ENCODE measurements at regions not wholly inside any gene's neighbourhood (a gene's known extent, or its start where the extent isn't known, plus 50 kb on each side); places are given as distances from the start of the nearest gene placed in this dataset.

DNA sequence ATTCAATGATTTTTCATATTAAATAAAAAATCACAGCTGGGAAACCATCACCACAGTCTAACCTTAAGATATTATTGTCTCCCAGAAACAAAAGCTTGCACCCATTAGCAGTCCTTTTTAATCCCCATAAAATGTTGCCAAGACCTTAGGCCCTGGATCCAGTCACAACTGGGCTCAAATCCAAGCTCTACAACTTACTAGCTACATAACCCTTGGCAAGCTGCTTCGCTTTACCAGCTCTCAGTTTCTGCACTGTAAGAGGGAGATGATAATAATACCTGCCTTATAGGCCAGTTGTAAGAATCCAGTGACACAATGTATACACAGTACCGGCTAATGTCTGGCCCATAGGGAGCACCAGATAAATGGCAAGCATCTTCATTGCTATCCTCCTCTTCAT lies 400.9 kb upstream of the FGF13 start:
- DNase-seq, result no peak

DNA sequence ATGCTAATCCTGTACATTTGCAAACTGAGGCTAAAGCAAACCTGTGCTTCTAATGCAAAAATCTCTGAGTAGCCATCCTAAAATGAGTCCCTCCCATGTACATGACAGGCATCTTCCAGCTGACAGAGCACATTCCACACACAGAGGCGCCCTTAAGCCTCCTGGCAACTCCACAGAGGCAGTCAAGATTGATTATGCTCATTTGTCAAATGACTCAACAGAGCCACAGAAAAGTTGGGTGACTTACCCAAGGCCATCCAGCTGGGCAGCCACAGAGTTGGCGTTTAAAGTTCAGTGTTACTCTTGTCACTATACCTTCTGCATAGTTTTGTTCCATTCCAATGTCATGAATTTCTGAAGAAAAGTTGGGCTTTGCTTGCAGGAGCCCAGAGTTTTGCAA lies 394.6 kb upstream of the FGF13 start:
- DNase-seq, result no peak

DNA sequence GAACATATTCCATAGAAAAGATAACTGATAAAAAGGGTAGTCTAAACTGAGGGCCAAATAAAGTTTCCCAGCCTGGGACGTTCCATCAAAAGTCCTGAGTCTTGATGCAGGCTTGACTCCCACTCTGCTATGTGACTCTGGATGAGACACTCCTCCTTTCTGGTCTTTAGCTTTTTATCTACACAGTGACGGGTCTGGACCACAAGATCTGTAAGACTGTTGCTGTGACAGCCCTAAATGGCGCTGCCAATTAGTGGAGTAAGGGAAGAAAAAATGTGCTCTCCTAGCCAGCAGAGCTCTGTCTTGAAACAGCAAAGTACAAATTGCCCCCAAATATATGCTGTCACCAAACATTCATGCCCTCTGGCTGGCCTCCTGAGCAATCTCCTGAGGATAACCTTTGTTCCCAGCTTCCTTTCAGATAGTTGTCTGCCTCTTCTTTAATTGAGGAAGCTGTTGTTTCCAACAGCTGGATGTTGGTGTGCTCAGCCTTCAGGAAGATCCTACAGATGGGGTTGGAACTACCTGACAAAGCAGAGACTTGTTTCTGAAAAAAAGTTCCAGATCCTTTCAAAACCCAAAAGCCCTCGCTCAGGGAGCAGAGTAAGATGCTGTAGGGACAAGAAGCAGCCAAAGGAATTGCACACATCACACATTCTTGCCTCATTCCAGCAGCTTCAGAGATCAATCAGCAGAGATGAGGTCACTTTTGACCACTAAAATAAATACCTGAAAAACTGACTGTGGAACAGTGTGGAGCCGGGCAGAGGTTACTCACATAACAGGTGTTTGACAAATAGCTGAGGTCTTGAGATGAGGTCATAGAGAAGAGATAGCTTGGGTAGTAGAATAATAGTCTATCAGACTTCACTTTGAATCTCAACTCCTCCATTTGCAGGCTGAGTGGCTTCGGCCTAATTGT lies 383.4 kb upstream of the FGF13 start:
- no peak for DNase-seq

DNA sequence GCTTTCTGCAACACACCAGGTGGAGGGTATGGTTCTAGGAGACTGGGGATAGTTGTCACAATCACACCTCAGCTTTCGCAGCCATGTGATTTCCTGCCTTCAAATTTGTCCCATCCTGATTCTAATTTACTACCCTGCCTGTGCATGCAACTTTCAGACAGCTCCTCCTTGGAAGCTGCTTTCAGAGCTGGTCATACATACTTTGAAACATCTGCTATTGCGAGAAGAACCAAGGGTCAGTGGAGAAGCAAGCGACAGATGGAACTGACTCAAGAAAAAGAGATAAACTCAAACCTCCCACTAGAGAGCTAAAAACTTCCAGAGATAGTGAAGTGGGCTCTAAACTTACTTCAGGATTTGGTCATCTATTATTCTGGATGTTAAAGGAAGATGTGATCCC lies 381.7 kb upstream of the FGF13 start:
- no peak for DNase-seq

DNA sequence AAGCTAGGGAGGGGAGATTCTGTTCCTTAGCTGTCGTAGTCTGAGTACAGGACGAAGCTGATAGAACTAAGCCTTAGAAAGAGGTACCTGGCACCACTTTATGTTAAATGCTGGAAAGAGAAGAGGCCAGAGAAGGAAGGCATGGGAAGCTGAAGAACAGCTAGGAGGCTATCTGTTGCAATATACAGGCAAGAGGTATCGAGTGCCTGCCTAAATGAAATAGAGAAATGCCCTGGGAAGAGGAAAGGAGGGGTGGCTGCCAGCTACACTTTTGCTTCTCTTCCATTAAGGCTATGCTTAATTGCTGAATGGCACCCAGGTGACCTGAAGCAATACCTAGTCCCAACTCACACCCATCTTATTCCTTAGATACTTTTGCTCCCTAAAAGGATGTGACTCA lies 380.4 kb upstream of the FGF13 start:
- no peak for DNase-seq

DNA sequence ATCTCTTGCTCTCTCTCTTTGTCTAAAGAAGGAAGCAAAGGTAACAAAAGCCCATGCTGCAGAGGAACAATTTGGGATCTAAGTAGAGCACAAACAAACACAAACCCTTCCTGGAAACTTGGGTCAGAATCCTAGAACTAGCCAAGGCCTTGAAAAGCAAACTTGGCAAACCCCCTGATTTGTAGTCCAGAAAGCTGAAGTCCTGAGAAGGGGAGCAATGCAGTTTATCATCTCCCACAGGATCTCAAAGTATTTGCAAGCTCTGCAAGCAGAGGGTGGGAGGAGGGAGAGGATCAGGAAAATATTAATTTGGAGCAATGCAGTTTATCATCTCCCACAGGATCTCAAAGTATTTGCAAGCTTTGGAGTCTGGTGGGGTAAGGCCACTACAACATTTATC lies 379.5 kb upstream of the FGF13 start:
- no peak for DNase-seq

DNA sequence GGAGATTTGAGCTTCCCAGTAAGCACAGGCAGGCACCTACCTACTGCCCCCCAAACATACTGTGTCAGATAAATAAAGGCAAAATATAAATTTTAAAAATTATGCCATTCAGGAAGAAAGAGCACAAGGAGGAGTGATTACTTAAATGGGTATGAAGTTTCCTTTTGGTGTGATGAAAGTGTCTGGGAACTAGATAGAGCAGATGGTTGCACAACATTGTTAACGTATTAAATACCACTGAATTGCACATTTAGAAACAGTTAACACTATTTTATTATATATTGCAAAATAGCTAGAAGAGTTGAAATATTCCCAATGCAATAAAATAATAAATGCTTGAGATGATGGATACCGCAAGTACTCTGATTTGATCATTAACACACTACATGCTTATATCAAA lies 374.7 kb upstream of the FGF13 start:
- no peak for DNase-seq

DNA sequence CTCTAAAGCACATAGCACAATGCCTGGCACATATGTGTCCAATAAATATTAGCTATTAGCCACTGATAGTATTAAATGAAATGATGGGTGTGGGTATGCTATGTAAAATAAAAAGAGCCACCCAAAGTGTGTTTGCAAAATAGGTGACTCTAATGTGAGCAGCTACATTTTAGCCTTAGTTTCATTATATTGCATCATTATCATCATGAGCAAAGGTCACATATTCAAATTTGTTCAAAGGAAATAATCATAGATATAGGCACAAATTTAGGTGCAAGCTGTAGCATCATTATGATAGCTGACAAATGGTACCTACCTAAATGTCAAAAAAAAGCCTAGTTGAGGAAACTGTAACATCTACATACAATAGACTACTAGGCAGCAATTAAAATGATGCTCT lies 373.9 kb upstream of the FGF13 start:
- no peak for DNase-seq

DNA sequence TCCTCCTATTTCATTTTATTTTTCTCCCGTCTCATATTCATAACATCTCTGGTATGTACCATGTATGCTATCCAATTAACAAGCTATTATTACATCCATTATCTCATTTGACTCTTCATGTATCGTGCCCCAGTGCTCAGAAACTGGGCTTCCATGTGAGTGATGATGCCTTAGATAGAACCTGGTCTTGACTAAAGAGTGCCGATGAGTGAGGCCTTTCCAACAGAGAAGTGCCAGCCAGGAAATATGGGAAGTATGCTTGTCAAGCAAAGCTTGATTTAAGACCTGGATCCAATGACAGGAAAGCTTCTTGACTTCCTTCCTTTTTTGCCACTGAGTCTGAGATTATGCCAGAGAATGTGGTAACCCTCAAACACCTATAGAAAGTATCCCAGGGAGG lies 371.7 kb upstream of the FGF13 start:
- no peak for DNase-seq

DNA sequence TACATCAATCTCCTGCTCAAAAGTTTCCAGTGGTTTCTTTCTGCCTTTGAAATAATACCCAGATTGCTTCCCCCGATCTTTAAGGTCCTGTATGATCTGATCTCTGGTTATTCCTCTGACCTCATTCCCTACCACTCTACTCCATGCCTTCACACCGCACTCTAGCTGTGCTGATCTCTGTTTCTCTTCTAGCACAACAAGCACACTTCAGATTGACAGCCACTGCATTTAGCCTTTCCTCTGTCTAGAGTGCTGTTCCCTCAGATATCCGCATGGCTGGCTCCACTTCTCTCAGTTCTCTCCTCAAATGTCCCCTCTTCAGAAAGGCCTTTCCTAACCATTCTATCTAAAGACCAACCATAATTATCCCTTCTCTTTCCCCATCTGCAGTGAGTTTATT lies 370.4 kb upstream of the FGF13 start:
- no peak for DNase-seq

DNA sequence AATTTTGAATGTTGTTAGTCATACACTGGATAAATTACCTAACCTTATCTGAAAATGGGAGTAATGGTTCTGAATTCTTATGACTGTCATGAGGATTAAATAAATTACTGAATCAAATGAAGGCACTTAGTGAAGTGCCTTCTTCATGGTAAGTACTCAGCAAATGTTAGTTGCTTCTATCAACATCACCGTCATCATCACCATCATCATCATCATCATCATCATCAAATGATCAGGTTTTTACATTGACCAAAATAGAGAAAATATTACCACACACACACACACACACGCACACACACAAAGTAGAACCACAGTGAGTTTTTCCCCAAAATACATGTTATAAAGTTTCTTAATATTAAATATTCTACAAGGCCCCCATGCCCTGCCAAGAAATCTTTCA lies 368.3 kb upstream of the FGF13 start:
- no peak for DNase-seq

DNA sequence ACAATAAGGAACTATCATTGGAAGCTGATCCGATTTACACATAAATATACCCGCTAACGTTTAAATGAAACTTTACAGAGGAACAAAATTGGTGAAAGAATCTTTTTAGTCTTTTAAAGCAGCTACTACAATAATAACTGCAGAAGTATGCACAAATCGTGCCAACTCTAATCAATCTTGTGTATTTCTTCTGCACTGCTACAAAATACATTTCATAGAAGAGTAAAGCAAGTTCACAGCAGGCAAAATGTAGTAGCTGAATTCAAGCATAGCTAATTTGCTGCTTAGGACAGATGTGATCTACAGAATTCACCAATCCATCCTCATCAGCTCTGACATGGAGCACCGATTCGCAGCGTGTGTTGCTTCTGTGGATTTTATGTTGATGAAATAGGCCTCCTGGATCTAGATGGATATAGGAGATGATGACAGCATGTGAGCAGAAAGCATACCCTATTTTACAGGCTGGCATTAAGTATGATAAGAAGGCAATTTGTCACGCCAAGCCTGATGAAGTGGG lies 367.3 kb upstream of the FGF13 start:
- DNase-seq, result no peak

DNA sequence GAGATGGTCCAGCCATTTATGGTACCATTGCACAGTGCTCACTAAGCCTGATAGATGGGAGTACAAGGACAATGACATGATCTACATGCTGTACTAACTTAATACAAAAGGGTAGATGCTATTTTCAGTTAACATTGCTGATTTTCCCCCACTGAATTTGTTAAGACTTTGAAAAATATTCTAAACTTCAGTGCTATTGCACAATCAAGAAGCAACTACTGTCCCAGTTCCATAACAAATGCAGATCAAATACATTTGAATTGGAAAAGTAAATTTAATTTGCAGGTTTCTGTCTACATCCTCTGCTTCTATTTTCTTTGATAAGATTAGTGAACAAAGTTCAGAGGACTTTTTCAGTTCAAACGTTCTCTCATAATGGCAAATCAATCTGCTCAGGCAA lies 366.8 kb upstream of the FGF13 start:
- DNase-seq, result no peak

DNA sequence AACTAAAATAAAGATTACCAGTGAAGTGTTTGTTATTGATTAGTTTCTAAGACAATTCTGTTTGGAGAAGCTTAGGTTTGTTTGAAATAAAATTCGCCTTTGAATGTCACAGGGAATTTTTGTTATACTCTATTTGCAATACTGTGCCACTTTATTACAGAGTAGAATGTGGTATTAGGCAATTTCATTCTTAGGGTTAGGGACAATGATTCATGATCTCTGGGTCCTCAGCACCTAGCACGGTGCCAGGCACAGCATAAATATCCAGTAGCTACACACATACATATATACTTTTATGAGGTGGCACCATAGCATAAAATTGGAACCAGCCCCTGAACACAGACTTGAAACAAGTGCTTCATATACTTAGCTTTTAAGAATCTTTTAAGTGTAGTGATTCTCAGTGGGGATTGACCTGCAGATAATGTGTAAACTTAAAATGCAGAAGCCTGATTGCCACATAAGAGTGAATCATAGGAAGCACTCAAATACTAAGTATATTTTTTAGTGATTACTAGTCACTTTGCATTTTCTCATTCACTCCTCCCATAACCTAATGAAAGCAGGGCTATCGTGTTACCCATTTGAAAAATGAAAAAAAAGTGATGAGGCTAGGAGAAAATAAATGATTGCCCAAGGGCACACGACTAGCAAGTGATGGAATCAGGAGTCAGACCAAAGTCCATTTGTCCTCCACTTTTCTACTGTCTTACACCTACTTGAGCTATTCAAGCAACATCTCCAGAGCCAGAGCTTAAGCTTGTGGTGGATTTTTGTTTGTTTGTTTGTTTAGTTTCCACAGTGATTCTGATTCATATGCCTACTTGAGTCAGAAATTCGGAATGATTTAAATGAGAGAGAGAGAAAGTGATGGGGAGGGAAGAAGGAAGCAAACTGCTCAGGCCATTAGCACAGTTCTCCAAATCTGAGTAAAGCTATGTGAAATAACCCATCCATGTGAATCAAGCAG lies 366.0 kb upstream of the FGF13 start:
- no peak for DNase-seq

DNA sequence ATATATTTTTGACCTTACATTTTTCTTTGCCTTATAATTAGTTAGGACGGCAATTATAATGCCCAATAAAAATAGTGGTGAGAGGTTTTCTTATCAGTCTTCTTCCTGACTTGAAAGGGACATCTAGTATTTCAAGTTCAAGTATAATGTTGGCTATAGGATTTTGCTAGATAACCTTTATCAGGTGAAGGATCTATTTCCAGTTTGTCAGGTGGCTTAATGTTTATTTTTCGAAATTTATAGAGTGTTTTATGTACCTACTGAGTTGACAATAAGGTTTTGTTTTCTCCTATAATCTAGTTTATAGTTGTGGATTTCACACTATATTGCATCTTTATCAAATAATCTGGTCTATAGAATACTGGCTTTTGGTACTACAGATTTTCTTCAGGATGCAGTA lies 351.8 kb upstream of the FGF13 start:
- no peak for DNase-seq

DNA sequence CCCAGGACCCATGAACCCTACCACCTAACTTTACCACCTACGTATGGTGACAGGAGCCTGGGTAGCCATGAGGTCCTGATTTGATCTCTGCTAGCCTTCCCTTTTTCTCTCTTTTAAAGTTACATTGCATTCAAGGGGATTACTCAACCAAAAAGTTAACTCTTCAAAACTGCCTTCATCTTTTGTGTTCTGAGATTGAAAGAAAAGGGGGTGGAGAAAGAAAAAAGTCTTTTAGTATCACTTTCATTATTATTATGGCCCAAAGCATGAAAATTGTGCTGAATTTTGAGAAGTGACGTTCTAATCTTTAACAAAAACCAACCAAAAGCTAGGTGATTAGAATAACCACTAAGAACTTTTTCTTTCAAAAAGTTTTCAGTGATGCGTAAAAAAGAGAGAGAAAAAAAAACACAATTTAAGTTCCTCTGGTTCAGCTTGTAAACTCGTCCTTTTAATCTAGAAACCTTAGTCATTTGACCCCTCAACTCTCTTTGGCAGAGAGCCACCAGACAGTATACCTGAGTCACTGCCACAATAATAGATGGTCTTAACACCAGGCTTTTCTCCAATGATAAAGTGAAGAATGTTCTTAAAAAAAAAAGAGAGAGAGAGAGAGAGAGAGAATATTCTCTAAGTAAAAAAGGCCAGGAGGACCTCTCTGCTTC lies 347.4 kb upstream of the FGF13 start:
- no peak for DNase-seq

DNA sequence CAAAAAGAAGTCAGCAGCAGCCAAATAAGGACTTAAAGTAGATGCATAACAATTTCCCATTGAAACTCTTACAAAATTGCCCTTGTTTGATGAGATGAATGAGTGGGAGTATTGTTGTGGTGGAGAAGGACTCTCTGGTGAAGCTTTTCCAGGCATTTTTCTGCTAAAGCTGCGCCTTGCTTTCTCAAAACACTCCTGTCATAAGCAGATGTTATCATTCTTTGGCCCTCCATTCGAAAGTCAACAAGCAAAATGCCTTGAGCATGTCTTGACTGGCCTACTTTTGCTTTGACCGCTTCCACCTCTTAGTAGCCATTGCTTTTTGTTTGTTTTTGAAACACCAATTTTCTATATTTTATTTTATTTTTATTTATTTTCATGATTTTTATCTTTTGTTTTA lies 340.9 kb upstream of the FGF13 start:
- DNase-seq, result no peak

DNA sequence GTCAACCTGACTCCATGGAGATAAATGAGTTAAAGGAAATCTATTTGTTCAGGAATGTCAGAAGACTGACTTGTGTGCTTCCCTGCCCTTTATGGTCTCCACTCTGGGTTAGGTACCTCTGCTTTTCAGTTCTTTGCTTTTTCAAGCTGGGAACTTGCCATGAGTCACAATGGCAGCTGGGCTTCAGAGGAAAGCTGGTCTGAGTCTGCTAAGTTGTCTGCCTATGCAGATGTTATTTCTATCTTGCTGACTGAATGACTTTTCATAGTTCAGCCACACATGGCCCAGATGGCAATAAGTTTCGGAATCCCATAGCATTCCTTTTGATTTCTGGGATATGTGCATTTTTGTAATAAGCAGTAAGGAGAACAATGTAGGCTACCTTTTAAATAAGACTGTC lies 337.9 kb upstream of the FGF13 start:
- DNase-seq, result no peak

DNA sequence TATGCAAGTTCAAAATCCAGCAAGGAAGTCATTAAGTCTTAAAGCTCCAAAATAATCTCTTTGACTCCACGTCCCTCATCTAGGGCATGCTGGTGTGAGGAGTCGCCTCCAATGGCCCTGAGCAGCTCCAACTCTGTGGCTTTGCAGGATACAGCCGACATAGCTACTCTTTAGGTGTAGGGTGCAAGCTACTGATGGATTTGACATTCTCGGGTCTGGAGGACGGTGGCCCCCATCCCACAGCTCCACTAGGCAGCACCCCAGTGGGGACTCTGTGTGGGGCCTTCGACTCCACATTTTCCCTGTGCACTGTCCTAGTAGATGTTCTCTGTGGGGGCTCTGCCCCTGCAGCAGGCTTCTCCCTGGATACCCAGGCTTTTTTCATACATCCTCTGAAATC lies 333.2 kb upstream of the FGF13 start:
- no peak for DNase-seq

DNA sequence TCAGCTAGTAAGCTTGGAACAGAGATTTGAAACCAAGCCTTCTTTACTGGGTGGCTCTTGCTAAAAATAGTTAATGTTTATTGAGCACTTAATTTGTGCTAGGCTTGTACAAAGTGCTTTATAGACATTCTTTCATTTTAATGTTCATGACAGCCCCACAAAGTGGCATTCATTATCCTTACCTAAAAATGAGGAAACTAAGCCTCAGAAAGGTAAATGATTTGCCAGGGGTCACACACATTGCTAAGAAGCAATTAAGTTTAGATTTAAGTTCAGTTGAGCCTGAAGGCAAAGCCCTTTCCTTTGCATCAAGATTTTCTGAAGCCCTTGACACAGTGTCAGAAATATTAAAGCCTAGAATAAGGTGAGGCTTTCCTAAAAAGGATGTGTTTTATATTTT lies 327.5 kb upstream of the FGF13 start:
- DNase-seq, result no peak

DNA sequence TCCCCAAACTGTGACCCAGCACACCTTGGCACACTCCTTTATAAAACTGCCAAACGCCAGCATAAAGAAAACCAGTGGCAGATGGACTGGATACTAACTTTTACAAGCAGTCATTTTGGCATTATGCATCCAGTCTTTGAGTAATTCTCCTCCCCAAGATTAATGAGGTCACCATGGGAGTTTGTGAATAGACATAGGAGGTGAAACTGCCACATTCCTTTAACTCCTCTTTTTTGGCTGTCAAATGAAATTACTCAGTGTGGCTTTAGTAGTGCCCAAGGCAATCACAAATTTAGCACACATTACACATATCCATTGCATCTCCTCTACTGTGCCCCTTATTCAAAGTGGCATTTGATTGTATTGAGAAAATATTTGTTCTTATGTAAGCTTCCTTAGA lies 315.3 kb upstream of the FGF13 start:
- DNase-seq, result no peak

DNA sequence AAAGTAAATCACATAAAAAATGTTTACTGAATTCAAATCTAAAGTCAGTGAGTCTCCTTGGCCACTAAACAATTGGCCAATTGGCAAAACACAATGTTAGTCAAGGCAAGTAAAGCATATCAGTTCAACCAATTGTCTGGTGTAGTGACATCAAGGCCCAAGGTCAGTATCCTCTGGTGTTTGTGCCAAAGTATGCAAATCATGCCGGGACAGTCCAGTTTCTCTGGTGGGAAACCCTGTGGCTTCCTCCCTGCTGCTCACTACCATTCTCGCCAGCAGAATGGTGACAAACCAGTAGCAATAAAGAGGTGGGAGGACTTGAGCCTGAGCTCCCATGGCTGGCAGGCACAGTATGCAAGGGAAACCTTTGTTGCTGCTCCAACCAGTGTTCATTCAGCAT lies 314.9 kb upstream of the FGF13 start:
- DNase-seq, result no peak

DNA sequence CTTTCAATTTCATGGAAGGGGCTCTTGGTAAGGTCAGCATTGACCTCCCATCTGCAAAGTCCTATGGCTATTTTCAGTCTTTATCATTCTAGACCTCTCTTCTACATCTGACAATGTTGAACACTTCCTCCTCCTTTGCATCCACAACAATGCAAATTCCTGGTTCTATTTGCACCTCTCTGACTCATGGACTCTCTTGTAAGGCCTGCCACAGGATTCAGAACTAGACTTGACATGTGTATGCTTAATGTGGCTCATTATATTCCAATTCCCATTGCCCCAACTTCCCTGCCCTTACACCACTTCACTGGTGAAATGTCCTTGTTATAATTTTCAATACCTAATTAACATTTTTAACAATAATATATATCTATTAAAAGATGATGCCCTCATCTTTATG lies 314.3 kb upstream of the FGF13 start:
- no peak for DNase-seq
